Activated effector memory CD4-positive, alpha-beta T cell treated with anti-CD3 and anti-CD28 coated beads, Interleukin-2, amount 50 U/mL, for 16 hours (primary cell): ENCODE measurements at regions not wholly inside any gene's neighbourhood (a gene's known extent, or its start where the extent isn't known, plus 50 kb on each side); places are given as distances from the start of the nearest gene placed in this dataset.
"Not testable (repeated sequence)": the region's sequence is repeated elsewhere in the genome, so short reads cannot be mapped to it uniquely, and the experiment has no call there.

Experiments
- DNase-seq: peaks from one replicate; pipeline ENCODE4 v3.0.0-alpha.2; 2020

DNA sequence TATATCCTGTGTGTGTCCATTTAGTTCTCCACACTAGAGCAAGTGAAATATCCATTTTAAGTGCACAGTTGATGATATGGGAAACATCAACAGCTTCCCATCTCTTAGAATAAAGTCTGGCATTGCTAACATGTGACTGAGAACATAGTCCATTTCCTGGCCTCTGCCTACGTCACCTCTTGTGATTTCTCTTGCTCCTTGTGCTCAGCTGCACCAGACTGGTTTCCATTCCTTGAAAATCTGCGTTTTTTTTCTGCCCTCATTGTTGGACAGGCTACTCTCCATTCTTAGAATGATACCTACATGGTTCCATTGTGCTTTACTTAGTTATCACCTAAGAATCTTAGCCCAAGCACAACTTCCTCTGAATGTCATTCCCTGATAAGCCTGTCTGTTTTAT lies 851.2 kb upstream of the ID2 start:
- no peak for DNase-seq

DNA sequence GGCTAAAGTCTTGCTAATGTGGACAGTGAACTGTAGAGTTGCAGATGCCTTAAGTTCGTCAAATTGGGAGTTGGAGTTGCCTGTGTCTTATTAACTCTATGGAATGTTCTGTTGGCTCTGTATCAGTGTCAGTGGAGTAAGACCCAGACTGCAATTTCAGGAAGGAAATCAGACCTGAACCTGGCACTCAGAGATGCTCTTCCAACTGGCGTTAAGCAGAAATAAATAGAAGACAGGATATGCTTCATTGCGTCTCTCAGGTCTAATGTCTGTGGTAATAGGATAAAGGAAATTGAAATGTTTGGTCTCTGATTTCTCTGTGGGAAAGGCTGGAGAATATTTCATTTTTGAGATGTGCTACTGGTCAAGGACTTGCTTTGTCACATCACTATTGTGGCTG lies 846.7 kb upstream of the ID2 start:
- DNase-seq: no peak

GRCh38 chr2:7835693-7836680 lies 845.9 kb upstream of the ID2 start:
- no peak for DNase-seq

DNA sequence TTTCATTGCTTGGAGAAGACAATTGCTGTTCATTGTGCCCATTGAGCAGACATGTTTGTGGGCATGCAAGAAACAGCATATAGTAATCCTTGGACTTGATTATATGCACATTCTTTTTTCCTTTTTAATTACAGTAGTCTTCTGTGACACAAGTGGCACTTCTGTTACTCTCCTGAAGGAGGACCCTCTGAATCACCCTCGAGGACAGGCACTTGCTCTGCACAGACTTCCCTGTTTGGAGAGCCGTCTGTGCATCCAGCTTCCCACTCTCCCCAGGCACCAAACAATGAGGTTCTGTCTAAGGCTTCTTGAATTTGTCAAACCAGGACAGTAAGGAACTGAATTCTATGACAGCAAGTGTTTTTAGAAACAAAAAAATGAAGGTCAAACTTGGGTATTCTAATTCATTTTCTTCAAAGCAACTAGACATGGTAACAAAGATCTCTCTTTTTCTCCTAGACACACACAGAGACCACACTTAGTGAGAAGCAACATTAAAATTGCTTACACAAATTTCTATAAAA lies 844.6 kb upstream of the ID2 start:
- DNase-seq: no peak

DNA sequence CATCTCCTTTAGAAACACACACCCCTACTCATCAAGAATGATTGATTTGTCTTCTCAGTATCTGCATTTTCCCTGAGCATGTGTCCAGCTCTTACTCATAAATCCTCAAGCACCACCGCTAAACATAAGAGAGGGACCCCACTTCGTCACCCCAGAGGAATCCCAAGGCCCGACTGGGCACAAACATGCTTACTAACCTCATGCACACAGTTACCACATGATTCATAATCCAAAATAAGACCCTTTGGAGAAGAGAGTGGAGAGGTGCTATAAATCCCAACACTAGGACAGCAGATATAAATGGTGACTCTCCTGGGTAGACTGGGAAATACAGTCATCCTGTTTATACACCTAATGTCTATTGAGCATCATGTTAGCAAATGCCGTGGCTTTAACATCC lies 843.2 kb upstream of the ID2 start:
- no peak for DNase-seq

DNA sequence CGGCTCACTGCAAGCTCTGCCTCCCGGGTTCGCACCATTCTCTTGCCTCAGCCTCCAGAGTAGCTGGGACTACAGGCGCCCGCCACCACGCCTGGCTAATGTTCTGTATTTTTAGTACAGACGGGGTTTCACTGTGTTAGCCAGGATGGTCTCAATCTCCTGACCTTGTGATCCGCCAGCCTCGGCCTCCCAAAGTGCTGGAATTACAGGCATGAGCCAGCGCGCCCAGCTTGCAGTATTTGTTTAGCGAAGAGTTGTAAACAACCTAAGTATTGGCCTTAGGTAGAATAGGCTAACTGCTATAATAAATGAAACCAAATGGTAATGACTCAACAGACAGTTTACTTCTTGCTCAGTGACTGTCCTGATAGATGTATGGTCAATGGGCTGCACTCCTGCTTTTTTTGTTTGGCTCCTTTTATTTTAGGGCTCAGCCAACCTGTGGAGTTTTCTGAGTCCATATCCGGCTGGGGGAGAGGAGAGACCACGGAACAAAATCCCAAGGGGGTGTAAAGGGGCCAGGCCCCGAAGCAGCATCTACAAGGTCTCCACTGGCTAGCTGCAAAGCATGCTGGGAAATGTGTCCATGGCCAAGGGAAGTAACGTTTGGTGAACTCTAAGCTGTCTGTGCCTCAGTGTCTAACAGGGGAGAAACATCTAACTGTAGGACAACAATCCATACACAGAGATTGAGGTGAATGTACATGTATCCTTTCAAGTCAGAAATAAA lies 841.0 kb upstream of the ID2 start:
- no peak for DNase-seq

DNA sequence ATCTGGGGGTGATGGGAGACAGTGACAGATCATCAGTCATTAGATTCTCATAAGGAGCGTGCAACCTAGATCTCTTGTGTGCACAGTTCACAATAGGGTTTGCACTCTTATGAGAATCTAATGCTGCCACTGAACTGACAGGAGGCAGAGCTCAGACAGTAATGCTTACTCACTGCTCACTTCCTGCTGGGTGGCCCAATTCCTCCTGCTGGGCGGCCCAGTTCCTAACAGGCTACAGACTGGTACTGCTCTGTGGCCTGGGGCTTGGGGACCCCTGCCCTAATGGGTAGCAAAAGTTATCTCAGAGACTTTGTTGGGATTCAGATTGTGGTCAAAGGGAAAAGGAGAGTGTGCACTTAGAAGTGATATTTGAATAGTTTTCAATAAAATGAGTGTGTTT lies 840.1 kb upstream of the ID2 start:
- no peak for DNase-seq

GRCh38 chr2:7844414-7844965 lies 837.4 kb upstream of the ID2 start:
- DNase-seq: no peak

- DNase-seq: no peak
These were observed 836.5 kb upstream of the ID2 start for GRCh38 chr2:7845332-7845731.

GRCh38 chr2:7846607-7847006 lies 835.2 kb upstream of the ID2 start:
- no peak for DNase-seq

GRCh38 chr2:7847321-7847720 lies 834.5 kb upstream of the ID2 start:
- no peak for DNase-seq

DNA sequence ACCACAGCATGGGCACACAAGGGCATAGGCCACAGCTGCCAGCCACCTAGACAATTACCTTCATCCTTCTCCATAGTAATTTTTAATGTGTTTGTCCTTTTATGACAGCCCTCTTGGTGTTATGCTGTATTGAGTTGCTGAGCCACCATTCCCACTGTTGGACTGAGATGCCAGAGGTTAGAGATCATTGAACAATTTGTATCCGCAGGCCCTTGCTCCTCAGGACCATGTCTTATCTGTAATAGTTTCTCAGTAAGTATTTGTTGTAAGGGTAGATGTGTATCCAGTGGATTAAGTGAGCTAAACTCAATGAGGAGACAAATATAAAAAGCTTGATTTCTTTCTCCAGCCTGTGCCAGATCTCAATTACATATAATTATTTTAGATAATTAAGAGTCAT lies 832.8 kb upstream of the ID2 start:
- DNase-seq: no peak

DNA sequence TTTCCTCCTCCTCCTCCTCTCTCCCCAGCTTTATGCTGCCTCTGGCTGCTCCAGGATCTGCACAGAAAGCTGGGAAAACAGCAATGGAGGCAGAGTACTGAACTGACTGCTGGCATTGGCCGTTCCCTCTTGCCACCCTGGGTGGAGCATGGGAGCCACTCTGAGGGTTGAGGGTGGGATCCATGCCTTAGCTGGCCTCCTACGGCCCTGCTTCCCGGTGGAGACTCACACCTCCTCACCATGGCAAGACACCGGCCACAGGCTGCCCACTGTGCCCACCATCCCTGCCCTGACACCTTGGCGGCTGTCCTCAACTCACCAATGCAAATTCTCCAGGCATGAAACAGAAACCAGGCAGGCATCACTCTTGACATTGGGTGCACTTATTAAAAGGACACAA lies 832.3 kb upstream of the ID2 start:
- no peak for DNase-seq

GRCh38 chr2:7852546-7852945 lies 829.3 kb upstream of the ID2 start:
- DNase-seq: no peak

- no peak for DNase-seq
These were observed 824.0 kb upstream of the ID2 start for GRCh38 chr2:7857904-7858303.

DNA sequence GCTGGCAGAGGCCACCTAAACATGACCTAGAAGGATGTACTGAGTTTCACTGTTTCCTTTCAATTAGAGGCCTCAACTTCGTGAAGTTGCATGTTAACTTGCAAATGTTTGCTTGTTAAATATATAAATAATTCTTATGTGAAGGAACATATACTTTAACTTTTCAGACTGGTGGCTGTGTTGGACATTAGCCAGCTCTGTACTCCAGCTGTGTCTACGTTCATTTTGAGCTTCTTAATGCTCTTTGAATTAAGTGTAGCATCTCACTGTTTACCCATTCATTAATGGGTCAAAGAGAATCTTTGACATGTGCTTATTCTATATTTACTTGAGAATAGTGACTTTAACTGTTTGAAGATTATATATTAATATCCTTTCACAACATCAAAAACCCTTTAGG lies 823.2 kb upstream of the ID2 start:
- no peak for DNase-seq

- DNase-seq: no peak
These were observed 821.2 kb upstream of the ID2 start for GRCh38 chr2:7860693-7861092.

DNA sequence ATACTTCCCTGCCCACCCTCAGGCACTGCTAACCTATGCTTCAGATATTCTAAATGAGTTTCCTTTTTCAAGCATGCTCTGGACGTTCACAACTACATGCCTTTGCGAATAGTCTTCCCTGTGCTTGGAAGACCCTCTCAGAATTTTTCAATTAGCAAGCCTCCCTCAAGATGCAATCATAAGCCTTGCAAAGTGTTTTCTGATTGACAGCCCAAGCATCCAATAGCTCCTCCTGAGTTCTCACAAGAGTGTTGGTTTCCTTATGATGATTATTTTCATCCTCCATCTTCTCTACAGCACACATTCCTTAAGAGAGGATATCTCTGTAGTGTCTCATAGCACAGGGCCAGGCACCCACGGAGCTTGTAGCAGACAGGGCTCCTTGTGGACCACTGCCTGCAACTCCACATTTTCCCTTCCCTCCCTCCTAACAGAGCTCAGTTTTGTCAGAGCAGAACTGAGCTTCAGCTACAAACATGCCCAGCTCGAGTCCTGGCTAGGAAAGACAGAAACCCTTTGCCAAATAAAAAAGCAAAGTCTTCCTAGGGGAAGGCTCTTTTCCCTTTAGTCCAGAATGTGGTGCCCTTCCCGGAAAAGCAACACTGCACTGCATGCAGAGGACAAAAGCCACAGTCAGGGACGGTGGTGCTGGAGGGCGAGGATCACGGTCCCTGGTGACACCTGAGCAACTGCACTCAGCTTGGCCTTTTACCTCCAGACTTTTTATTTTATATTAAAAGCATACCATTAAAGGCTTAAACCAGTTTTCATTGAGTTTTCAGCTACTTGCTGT lies 819.8 kb upstream of the ID2 start:
- no peak for DNase-seq

DNA sequence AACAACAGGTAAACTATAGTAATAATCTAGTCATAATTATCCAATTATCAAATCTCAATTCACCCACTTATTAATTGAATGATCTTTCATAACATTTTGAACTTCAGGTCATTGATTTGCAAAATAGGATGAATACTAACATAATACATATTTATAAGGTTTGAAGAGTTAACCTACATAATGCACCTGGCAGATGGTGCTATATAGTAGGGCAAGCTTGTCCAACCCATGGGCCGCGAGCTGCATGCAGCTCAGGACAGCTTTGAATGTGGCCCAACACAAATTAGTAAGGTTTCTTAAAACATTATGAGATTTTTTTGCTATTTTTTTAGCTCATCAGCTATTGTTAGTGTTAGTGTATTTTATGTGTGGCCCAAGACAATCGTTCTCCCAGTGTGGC lies 815.8 kb upstream of the ID2 start:
- DNase-seq: no peak

DNA sequence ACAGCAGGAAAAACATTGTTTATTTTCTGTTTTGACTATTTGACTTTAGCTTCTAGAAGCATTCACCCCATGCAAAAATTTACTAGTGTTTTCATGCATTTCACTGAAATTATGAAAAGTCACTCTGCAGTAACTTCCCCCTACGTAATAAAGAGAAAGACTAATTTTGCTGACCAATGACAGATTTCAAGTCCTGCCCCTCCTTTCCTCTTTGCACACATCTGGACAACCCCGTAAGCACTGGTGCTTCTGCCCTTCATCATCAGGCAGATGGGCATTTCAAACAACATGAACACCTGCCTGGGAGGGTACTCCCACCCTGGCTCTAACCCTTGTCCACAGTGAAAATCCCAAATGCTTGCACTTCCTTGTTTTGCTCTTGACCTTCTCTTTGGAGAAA lies 815.0 kb upstream of the ID2 start:
- DNase-seq: no peak

DNA sequence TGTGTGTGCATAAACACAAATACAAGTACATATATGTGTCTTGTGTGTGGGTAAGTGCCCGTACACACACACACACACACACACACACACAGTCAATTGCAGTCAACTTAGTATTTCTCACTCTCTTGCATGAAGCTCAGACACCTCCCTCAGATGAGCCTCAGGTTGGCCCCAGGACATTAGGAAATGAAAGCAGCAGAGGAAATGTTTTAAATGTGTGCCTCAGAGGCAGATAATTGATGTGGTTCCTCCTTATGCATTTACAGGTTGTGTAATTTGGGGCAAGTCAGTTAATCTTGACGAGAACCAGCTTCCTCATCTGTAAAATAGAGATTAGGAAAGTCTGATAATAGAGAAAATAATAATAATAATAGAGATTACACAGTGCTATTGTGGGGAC lies 814.0 kb upstream of the ID2 start:
- no peak for DNase-seq

DNA sequence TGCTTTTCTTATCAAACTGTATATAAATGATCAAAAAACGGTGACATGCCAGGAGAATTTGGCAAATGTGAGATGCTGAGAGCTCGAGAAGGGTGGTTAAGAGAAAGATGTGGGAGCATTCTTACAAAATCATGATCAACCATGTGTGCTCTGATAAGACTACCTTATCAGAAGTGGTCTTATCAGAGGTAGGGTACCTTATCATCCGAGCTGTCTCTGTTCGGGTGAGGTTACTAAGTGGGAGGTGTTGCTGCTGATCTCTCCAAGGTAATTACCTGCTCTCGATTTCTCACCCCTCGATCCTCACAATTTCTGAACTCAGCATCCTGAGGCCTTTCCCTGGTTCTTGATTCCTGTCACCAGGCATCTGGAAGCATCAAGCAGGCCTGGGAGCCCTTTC lies 813.0 kb upstream of the ID2 start:
- DNase-seq: no peak

- not testable (repeated sequence) for DNase-seq
These were observed 805.4 kb upstream of the ID2 start for GRCh38 chr2:7876445-7876844.
